Nephron (organoid): ENCODE measurements at regions not wholly inside any gene's neighbourhood (a gene's known extent, or its start where the extent isn't known, plus 50 kb on each side); places are given as distances from the start of the nearest gene placed in this dataset.

Experiments used
- H3K27ac Mint-ChIP-seq, 3 experiments: 2 replicates each; pipeline ENCODE4 v1.8.0; 2020; ENCODE audit warnings: mixed read lengths in 3 of 3, mild to moderate bottlenecking in 2 of 3, moderate library complexity in 1 of 3
- H3K27me3 Mint-ChIP-seq: 2 replicates; pipeline ENCODE4 v1.8.0; 2021; ENCODE audit warnings: low read depth, mild to moderate bottlenecking, moderate library complexity, mixed read lengths
- H3K36me3 Mint-ChIP-seq: 2 replicates; pipeline ENCODE4 v1.8.0; 2020; ENCODE audit warnings: low read depth, mixed read lengths
- H3K4me1 Mint-ChIP-seq: 2 replicates; pipeline ENCODE4 v1.8.0; 2020; ENCODE audit warnings: mixed read lengths
- H3K4me3 Mint-ChIP-seq, 3 experiments: 2 replicates each; pipeline ENCODE4 v1.8.0; 2020; ENCODE audit warnings: mild to moderate bottlenecking in 3 of 3, mixed read lengths in 3 of 3, moderate library complexity in 2 of 3
- H3K9me3 Mint-ChIP-seq: 2 replicates; pipeline ENCODE4 v1.8.0; 2020; ENCODE audit warnings: mixed read lengths
- CTCF ChIP-seq, 3 experiments: fragments of 200-600 bp; sonication (generic); IDR thresholded peaks; one replicate each; pipeline ENCODE4 v1.5.0; 2021; ENCODE audit warnings: antibody characterized with exemption in 3 of 3; ENCODE audit not compliant: unreplicated experiment in 3 of 3

GRCh38 chr5:104659497-104659896, 1096.9 kb upstream of the NUDT12 start:
- Mint-ChIP-seq H3K27me3 (no peaks in the 10 kb centered on the region), H3K27ac (no peak overlapping the region), H3K4me1 (no peaks in the 10 kb centered on the region), H3K4me3 (no peak overlapping the region), H3K9me3 (peaks cover 11% of the 10 kb centered on the region), H3K36me3 (no peaks in the 10 kb centered on the region)
- no peak for TF ChIP-seq CTCF (IDR thresholded peaks at IDR 0.05; ENCODE audit: unreplicated experiment in 3 of 3)

GRCh38 chr5:104652271-104652861, 1089.8 kb upstream of the NUDT12 start:
- H3K9me3 Mint-ChIP-seq: peaks cover 18% of the 10 kb centered on the region
- no peaks in the 10 kb centered on the region for H3K36me3 Mint-ChIP-seq
- no peaks in the 10 kb centered on the region for H3K4me1 Mint-ChIP-seq
- H3K27me3 Mint-ChIP-seq: no peaks in the 10 kb centered on the region
- no peak overlapping the region for H3K27ac Mint-ChIP-seq
- H3K4me3 Mint-ChIP-seq: no peak overlapping the region
- no peak for TF ChIP-seq CTCF (IDR thresholded peaks at IDR 0.05; ENCODE audit: unreplicated experiment in 3 of 3)

DNA sequence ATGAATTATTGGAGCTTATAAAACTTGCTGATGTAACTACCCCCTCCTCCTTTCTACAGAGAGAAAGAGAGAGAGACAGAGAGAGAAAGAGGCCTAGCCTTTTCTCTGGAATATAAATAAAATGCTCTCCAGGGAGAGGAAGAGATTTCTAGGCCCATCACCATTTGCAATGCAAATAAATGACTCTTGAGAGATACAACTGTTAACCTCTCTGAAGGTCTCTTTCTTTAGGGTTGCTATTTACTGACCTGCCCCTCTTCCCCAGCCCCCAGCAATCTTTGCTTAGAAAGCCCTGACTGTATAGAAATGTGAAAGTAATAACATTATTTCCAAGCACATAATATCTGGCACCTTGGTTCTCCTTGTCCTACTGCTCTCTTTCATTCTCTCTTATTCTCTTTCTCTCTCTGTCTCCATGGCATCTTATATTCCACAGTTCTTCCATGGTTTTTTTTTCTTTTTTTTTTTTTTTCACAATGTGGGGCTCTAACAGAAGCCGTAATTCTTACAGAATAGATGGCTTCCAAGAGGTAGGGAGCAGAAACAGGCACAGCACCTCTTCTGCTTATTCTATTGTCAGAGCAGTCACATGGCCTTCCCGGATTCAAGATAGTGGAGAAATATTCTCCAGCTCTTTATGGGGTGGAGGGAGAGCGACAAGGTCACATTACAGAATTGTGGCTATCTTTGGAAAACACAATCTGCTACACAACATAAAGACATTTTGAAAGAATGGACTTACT, 1087.9 kb upstream of the NUDT12 start:
- Mint-ChIP-seq H3K9me3 (peaks cover 15% of the 10 kb centered on the region), H3K4me3 (no peak overlapping the region), H3K36me3 (no peaks in the 10 kb centered on the region), H3K4me1 (no peaks in the 10 kb centered on the region), H3K27me3 (no peaks in the 10 kb centered on the region), H3K27ac (no peak overlapping the region)
- TF ChIP-seq CTCF (IDR thresholded peaks at IDR 0.05; ENCODE audit: unreplicated experiment in 3 of 3): no peak

GRCh38 chr5:104646416-104646815, 1083.8 kb upstream of the NUDT12 start:
- Mint-ChIP-seq H3K27ac (peak overlapping the region; percentile 66 to 91 (median 67)), H3K27me3 (no peaks in the 10 kb centered on the region), H3K36me3 (no peaks in the 10 kb centered on the region), H3K4me3 (no peak overlapping the region), H3K9me3 (no peaks in the 10 kb centered on the region), H3K4me1 (no peaks in the 10 kb centered on the region)
- no peak for TF ChIP-seq CTCF (IDR thresholded peaks at IDR 0.05; ENCODE audit: unreplicated experiment in 3 of 3)

- no peak overlapping the region for H3K4me3 Mint-ChIP-seq
- no peak for TF ChIP-seq CTCF (IDR thresholded peaks at IDR 0.05; ENCODE audit: unreplicated experiment in 3 of 3)
- H3K9me3 Mint-ChIP-seq: no peaks in the 10 kb centered on the region
- H3K36me3 Mint-ChIP-seq: no peaks in the 10 kb centered on the region
- peak overlapping the region in 1 of 3 experiments; percentile 36 for H3K27ac Mint-ChIP-seq
- H3K27me3 Mint-ChIP-seq: no peaks in the 10 kb centered on the region
- no peaks in the 10 kb centered on the region for H3K4me1 Mint-ChIP-seq
Measured at GRCh38 chr5:104643320-104643719, 1080.7 kb upstream of the NUDT12 start.

GRCh38 chr5:104635227-104635626, 1072.6 kb upstream of the NUDT12 start:
- Mint-ChIP-seq H3K36me3 (no peaks in the 10 kb centered on the region), H3K9me3 (peaks cover 3% of the 10 kb centered on the region), H3K27ac (no peak overlapping the region), H3K27me3 (no peaks in the 10 kb centered on the region), H3K4me1 (no peaks in the 10 kb centered on the region), H3K4me3 (no peak overlapping the region)
- no peak for TF ChIP-seq CTCF (IDR thresholded peaks at IDR 0.05; ENCODE audit: unreplicated experiment in 3 of 3)
